Thymus (tissue), 11 donors: ENCODE measurements at regions not wholly inside any gene's neighbourhood (a gene's known extent, or its start where the extent isn't known, plus 50 kb on each side); places are given as distances from the start of the nearest gene placed in this dataset.

Experiments used
- DNase-seq, 9 donors: peaks; one replicate each; pipeline ENCODE4 v3.0.0-alpha.2; 2013; ENCODE audit warnings: low spot score in 9 of 9, low read depth in 6 of 9, missing footprints in 1 of 9
- H3K27ac ChIP-seq, 2 donors: one replicate each; pipeline ENCODE4 v1.5.1; 2013; ENCODE audit warnings: control low read depth in 1 of 2, low read depth in 1 of 2, low read length in 1 of 2, mild to moderate bottlenecking in 1 of 2, moderate library complexity in 1 of 2
- H3K27me3 ChIP-seq, 2 donors: one replicate each; pipeline ENCODE4 v1.5.1; 2013; ENCODE audit warnings: low read length in 1 of 2; ENCODE audit not compliant: control insufficient read depth in 2 of 2, insufficient read depth in 1 of 2
- H3K36me3 ChIP-seq, 2 donors: one replicate each; pipeline ENCODE4 v1.5.1; 2013; ENCODE audit warnings: low read length in 1 of 2, mild to moderate bottlenecking in 1 of 2, moderate library complexity in 1 of 2; ENCODE audit not compliant: control insufficient read depth in 2 of 2, insufficient read depth in 2 of 2
- H3K4me1 ChIP-seq, 2 donors: one replicate each; pipeline ENCODE4 v1.5.1; 2013; ENCODE audit warnings: low read length in 2 of 2; ENCODE audit not compliant: control insufficient read depth in 2 of 2, insufficient read depth in 2 of 2
- H3K4me3 ChIP-seq, 2 donors: one replicate each; pipeline ENCODE4 v1.5.1; 2013; ENCODE audit warnings: low read length in 2 of 2, control low read depth in 1 of 2, mild to moderate bottlenecking in 1 of 2
- H3K9me3 ChIP-seq, 2 donors: one replicate each; pipeline ENCODE4 v1.5.1; 2013; ENCODE audit warnings: low read length in 1 of 2, mild to moderate bottlenecking in 1 of 2; ENCODE audit not compliant: control insufficient read depth in 2 of 2, insufficient read depth in 1 of 2
- WGBS: extraction: QIAGEN DNeasy Blood & Tissue Kit; methylation state at CpG from one replicate; pipeline ENCODE4 v1.1.7; 2013; 5-methylcytosine and 5-hydroxymethylcytosine counted together
- donor health status: healthy.

- Histone ChIP-seq H3K27me3 (no peaks in the 10 kb centered on the region), H3K9me3 (no peaks in the 10 kb centered on the region), H3K4me3 (no peak overlapping the region), H3K27ac (no peak overlapping the region), H3K4me1 (no peaks in the 10 kb centered on the region), H3K36me3 (no peaks in the 10 kb centered on the region)
- DNase-seq, result no peak
- 92% methylated on average over 2 of the region's 2 CpGs for WGBS
These were observed 752.1 kb downstream of the LTN1 start for GRCh38 chr21:28240586-28240985.

- Histone ChIP-seq H3K9me3 (no peaks in the 10 kb centered on the region), H3K4me3 (no peak overlapping the region), H3K27ac (no peak overlapping the region), H3K36me3 (no peaks in the 10 kb centered on the region), H3K27me3 (no peaks in the 10 kb centered on the region), H3K4me1 (no peaks in the 10 kb centered on the region)
- WGBS, result 84% methylated on average over 2 of the region's 2 CpGs
- DNase-seq, result no peak
These were observed 753.3 kb downstream of the LTN1 start for GRCh38 chr21:28239340-28239739.

DNA sequence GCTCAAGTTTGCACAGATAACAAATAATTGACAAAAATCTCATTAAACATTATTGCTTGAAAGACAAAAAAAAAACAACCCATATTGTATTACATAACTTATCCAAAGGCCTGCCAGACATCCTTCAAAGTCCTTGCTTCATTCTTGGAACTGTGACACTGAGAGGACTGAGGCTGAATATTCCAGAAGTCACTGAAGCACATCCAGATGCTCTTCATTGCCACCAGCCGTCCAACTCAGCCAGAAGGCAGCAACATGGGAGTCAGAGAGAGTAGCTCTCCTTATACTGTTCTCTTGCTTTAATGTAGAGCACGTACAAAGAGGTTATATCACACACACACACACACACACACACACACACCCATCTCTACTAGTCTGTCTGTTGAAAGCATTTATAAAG, 755.0 kb downstream of the LTN1 start:
- H3K9me3 ChIP-seq, result no peaks in the 10 kb centered on the region
- no peak for DNase-seq
- 88% methylated on average over 2 of the region's 2 CpGs for WGBS
- no peaks in the 10 kb centered on the region for H3K36me3 ChIP-seq
- H3K4me1 ChIP-seq, result no peaks in the 10 kb centered on the region
- H3K27me3 ChIP-seq, result no peaks in the 10 kb centered on the region
- H3K27ac ChIP-seq, result no peak overlapping the region
- no peak overlapping the region for H3K4me3 ChIP-seq

DNA sequence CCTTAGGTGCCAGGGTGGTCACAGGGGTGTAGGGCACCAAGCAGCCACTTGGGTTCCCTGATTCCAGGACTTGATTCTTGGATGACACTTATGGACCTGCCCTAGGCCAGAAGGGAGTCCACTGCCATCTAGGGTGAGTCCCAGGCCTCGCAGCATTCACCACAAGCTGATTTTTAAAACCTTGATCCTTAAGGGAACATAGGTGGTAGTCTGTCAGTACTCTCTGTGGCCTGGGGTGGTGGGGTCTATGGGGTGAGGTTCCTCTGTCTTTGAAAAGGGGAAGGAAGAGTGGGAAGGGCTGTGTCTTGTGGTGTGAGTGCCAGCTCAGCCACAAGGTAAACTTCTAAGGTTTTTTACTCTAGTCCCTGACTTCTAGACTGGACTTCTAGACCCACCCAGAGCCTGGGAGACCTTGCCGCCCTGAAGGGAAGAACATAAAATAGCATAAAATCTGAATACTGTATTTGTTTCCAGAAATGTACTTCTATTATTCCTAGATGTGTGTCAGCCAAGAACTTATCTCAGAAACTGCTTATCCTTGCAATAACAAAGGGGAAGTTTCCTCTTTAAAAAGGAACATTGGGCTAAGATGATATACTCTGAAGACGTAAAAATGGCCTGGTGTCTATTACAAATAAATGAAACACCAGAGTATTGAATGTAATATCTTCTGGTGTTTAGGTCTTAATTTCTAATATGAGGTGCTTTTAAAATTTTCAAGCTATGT, 757.3 kb downstream of the LTN1 start:
- 27% methylated on average over 3 of the region's 3 CpGs for WGBS
- H3K4me1 ChIP-seq, result no peaks in the 10 kb centered on the region
- H3K4me3 ChIP-seq, result no peak overlapping the region
- H3K36me3 ChIP-seq, result no peaks in the 10 kb centered on the region
- no peak overlapping the region for H3K27ac ChIP-seq
- no peaks in the 10 kb centered on the region for H3K27me3 ChIP-seq
- no peak for DNase-seq
- H3K9me3 ChIP-seq, result no peaks in the 10 kb centered on the region

DNA sequence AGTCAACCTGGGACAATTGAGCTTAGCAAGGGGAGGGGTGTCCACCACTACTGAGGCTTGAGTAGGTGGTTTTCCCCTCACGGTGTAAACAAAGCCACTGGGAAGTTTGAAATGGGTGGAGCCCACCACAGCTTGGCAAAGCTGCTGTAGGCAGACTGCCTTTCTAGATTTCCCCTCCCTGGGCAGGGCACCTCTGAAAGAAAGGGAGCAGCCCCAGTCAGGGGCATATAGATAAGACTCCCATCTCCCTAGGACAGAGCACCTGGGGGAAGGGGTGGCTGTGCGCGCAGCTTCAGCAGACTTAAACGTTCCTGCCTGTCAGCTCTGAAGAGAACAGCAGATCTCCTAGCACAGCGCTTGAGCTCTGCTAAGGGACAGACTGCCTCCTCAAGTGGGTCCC, 758.4 kb downstream of the LTN1 start:
- no peaks in the 10 kb centered on the region for H3K4me1 ChIP-seq
- H3K27ac ChIP-seq, result no peak overlapping the region
- H3K9me3 ChIP-seq, result no peaks in the 10 kb centered on the region
- no peak overlapping the region for H3K4me3 ChIP-seq
- no peaks in the 10 kb centered on the region for H3K36me3 ChIP-seq
- DNase-seq, result no peak
- no peaks in the 10 kb centered on the region for H3K27me3 ChIP-seq
- WGBS, result 80% methylated on average over 5 of the region's 5 CpGs

DNA sequence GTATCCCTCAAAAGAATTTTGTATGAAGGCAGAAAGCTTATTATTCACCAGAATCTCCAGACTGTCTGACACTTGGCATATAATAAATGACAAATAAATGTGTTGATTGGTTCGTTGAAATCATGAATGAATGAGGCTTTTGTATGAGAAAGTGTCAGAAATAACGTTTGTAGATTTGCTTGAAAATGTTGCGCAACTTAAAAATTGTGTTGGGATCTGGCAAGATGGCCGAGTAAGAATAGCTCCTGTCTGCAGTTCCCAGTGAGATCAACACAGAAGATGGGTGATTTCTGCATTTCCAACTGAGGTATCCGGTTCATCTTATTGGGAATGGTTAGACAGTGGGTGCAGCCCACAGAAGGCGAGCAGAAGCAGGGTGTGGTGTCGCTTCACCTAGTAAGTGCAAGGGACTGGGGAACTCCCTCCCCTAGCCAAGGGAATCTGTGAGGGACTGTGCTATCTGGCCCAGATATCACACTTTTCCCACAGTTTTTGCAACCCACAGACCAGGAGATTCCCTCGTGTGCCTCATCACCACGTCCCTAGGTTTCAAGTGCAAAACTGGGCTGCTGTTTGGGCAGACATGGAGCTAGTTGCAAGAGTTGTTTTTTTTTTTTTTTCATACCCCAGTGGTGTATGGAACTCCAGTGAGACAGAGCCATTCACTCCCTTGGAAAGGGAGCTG, 759.0 kb downstream of the LTN1 start:
- no peak overlapping the region for H3K27ac ChIP-seq
- no peaks in the 10 kb centered on the region for H3K27me3 ChIP-seq
- no peaks in the 10 kb centered on the region for H3K36me3 ChIP-seq
- no peak overlapping the region for H3K4me3 ChIP-seq
- WGBS, result 96% methylated on average over 9 of the region's 9 CpGs
- no peaks in the 10 kb centered on the region for H3K9me3 ChIP-seq
- H3K4me1 ChIP-seq, result no peaks in the 10 kb centered on the region
- DNase-seq, result no peak

DNA sequence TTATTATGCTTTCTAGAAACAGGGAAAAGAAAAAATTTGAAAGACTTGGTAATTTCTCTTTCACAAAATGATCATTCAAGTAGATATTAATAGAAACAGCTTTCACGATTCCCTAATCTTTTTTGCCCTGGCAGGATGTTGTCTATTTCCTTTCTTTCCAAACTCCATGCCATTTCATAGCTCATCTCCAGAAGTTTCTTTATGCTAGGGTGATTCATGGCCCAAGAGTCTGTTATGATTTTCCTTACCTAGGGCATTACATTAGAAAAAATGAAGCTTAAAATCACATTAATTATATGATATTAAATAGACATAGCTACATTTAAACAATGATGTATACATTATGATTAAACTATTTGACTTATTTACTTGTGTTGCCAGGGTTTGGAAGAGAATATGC, 762.1 kb downstream of the LTN1 start:
- H3K4me3 ChIP-seq, result no peak overlapping the region
- H3K9me3 ChIP-seq, result no peaks in the 10 kb centered on the region
- 84% methylated on average over 1 of the region's 1 CpG for WGBS
- no peak overlapping the region for H3K27ac ChIP-seq
- H3K4me1 ChIP-seq, result no peaks in the 10 kb centered on the region
- DNase-seq, result no peak
- H3K27me3 ChIP-seq, result no peaks in the 10 kb centered on the region
- H3K36me3 ChIP-seq, result no peaks in the 10 kb centered on the region

GRCh38 chr21:28229814-28230213, 762.9 kb downstream of the LTN1 start:
- 90% methylated on average over 4 of the region's 4 CpGs for WGBS
- Histone ChIP-seq H3K36me3 (no peaks in the 10 kb centered on the region), H3K9me3 (no peaks in the 10 kb centered on the region), H3K27ac (no peak overlapping the region), H3K27me3 (no peaks in the 10 kb centered on the region), H3K4me1 (no peaks in the 10 kb centered on the region), H3K4me3 (no peak overlapping the region)
- no peak for DNase-seq

GRCh38 chr21:28228636-28228995, 764.1 kb downstream of the LTN1 start:
- Histone ChIP-seq H3K9me3 (no peaks in the 10 kb centered on the region), H3K27me3 (no peaks in the 10 kb centered on the region), H3K4me1 (no peaks in the 10 kb centered on the region), H3K27ac (no peak overlapping the region), H3K36me3 (no peaks in the 10 kb centered on the region), H3K4me3 (no peak overlapping the region)
- no peak for DNase-seq
- 92% methylated on average over 2 of the region's 2 CpGs for whole genome bisulfite sequencing
